Spleen (tissue), 7 donors: ENCODE measurements at regions not wholly inside any gene's neighbourhood (a gene's known extent, or its start where the extent isn't known, plus 50 kb on each side); places are given as distances from the start of the nearest gene placed in this dataset.

Experiments used
- CTCF ChIP-seq, 11 experiments: fragments of 200-600 bp in 7 of 11; fragments of 450-650 bp in 4 of 11; sonication (generic) in 4 of 11; IDR thresholded peaks in 8 of 11; conservative IDR thresholded peaks in 3 of 11; 1 replicate in 7 of 11; 2 replicates in 4 of 11; pipeline versions ENCODE4 v1.4.0 to v1.8.0; 2016 to 2021; ENCODE audit warnings: antibody characterized with exemption in 11 of 11, inconsistent platforms in 4 of 11, mild to moderate bottlenecking in 1 of 11
- POLR2A ChIP-seq, 3 donors: fragments of 450-650 bp; IDR thresholded peaks; one replicate each; pipeline ENCODE4 v1.5.1; 2017; ENCODE audit warnings: antibody characterized with exemption in 3 of 3, mild to moderate bottlenecking in 1 of 3
- POLR2AphosphoS5 ChIP-seq, 3 donors: sonication (generic); formaldehyde crosslinking; IDR thresholded peaks; one replicate each; pipeline ENCODE4 v1.5.1; 2017; ENCODE audit warnings: antibody characterized with exemption in 3 of 3
- donor health status: DM: no; HTN: no; CAD: no; lungs with moderate emphysema.
- donor health status: DM: no; HTN: no; CAD: no.
- donor health status: DM: no; HTN: no; CAD: no.

GRCh38 chr11:8760896-8761295, 78.3 kb downstream of the RPL27A start:
- TF ChIP-seq CTCF (IDR thresholded peaks at IDR 0.05 in 8 of 11, conservative IDR thresholded peaks at IDR 0.05 in 3 of 11) (no peak), POLR2A (IDR thresholded peaks at IDR 0.05) (no peak), POLR2AphosphoS5 (IDR thresholded peaks at IDR 0.05) (peak in 1 of 3 donors; percentile 61)
